WTC11 (cell line): ENCODE measurements at regions not wholly inside any gene's neighbourhood (a gene's known extent, or its start where the extent isn't known, plus 50 kb on each side); places are given as distances from the start of the nearest gene placed in this dataset.

Source experiments
- ATAC-seq: fragments of 200-7000 bp; cut with Tn5 transposase; 2 replicates; pipeline ENCODE4 v1.10.0; 2021; ENCODE audit warnings: mild to moderate bottlenecking, moderate library complexity
- CTCF ChIA-PET: fragments of 300-600 bp; sonication (Branson Sonifier 250); formaldehyde crosslinking; loops from one replicate; lab custom pipeline; 2021; ENCODE audit warnings: antibody characterized with exemption; lab: Charles Lee
- POLR2A ChIA-PET: fragments of 350-600 bp; sonication (Branson Sonifier 250); formaldehyde crosslinking; loops from one replicate; lab custom pipeline; 2021; ENCODE audit warnings: antibody characterized with exemption; lab: Charles Lee
- DNase-seq: peaks from one replicate; pipeline ENCODE4 v3.0.0; 2021; ENCODE audit warnings: low spot score
- H3K27ac Mint-ChIP-seq: 2 replicates; pipeline ENCODE4 v1.8.0; 2021; ENCODE audit warnings: mixed read lengths
- H3K27me3 Mint-ChIP-seq: 2 replicates; pipeline ENCODE4 v1.8.0; 2021; ENCODE audit warnings: low read depth, mild to moderate bottlenecking, moderate library complexity, mixed read lengths
- H3K36me3 Mint-ChIP-seq: 2 replicates; pipeline ENCODE4 v1.8.0; 2021; ENCODE audit warnings: mixed read lengths
- H3K4me1 Mint-ChIP-seq: 2 replicates; pipeline ENCODE4 v1.8.0; 2022; ENCODE audit warnings: mixed read lengths
- H3K4me3 Mint-ChIP-seq: 2 replicates; pipeline ENCODE4 v1.8.0; 2021; ENCODE audit warnings: mild to moderate bottlenecking, moderate library complexity, mixed read lengths
- H3K9me3 Mint-ChIP-seq: 2 replicates; pipeline ENCODE4 v1.8.0; 2021; ENCODE audit warnings: mixed read lengths
- ATF6 ChIP-seq: sonication (generic); formaldehyde crosslinking; IDR thresholded peaks from 2 replicates; pipeline ENCODE4 v1.8.1; 2023; ENCODE audit warnings: mild to moderate bottlenecking, missing genetic modification reagents
- CBFB ChIP-seq: sonication (generic); formaldehyde crosslinking; IDR thresholded peaks from 2 replicates; pipeline ENCODE4 v1.8.1; 2022; ENCODE audit warnings: mild to moderate bottlenecking, low read depth, missing genetic modification reagents
- ERG ChIP-seq: fragments of 250-450 bp; sonication (Bioruptor Pico); IDR thresholded peaks from 2 replicates; pipeline ENCODE4 v1.8.0; 2021; ENCODE audit warnings: mild to moderate bottlenecking
- JUN ChIP-seq: sonication (generic); formaldehyde crosslinking; IDR thresholded peaks from 2 replicates; pipeline ENCODE4 v1.8.0; 2023; ENCODE audit warnings: mild to moderate bottlenecking, missing genetic modification reagents
- MLX ChIP-seq: sonication (generic); formaldehyde crosslinking; IDR thresholded peaks from 2 replicates; pipeline ENCODE4 v1.8.1; 2023; ENCODE audit warnings: mild to moderate bottlenecking, missing genetic modification reagents, moderate library complexity
- NR1H2 ChIP-seq: sonication (generic); formaldehyde crosslinking; IDR thresholded peaks from 2 replicates; pipeline ENCODE4 v1.9.0; 2021; ENCODE audit warnings: mild to moderate bottlenecking, moderate library complexity, missing genetic modification reagents
- NR2C2 ChIP-seq: sonication (generic); formaldehyde crosslinking; IDR thresholded peaks from 2 replicates; pipeline ENCODE4 v1.8.0; 2022; ENCODE audit warnings: mild to moderate bottlenecking, missing genetic modification reagents
- OVOL2 ChIP-seq: fragments of 250-450 bp; sonication (Bioruptor Pico); IDR thresholded peaks from 2 replicates; pipeline ENCODE4 v1.9.0; 2021; ENCODE audit warnings: mild to moderate bottlenecking, borderline replicate concordance
- ZBTB21 ChIP-seq: sonication (generic); formaldehyde crosslinking; IDR thresholded peaks from 2 replicates; pipeline ENCODE4 v1.8.1; 2023; ENCODE audit warnings: mild to moderate bottlenecking, missing genetic modification reagents, borderline replicate concordance
- ZBTB43 ChIP-seq: sonication (generic); formaldehyde crosslinking; IDR thresholded peaks from 2 replicates; pipeline ENCODE4 v1.8.1; 2023; ENCODE audit warnings: mild to moderate bottlenecking, missing genetic modification reagents
- ZNF121 ChIP-seq: sonication (generic); formaldehyde crosslinking; IDR thresholded peaks from 2 replicates; pipeline ENCODE4 v1.8.0; 2023; ENCODE audit warnings: missing genetic modification reagents
- ZNF219 ChIP-seq: sonication (generic); formaldehyde crosslinking; IDR thresholded peaks from 2 replicates; pipeline ENCODE4 v1.8.0; 2023; ENCODE audit warnings: missing genetic modification reagents, mild to moderate bottlenecking, borderline replicate concordance
- ZNF232 ChIP-seq: sonication (generic); formaldehyde crosslinking; IDR thresholded peaks from 2 replicates; pipeline ENCODE4 v1.8.0; 2022; ENCODE audit warnings: mild to moderate bottlenecking, missing genetic modification reagents
- ZNF317 ChIP-seq: sonication (generic); formaldehyde crosslinking; IDR thresholded peaks from 2 replicates; pipeline ENCODE4 v1.8.1; 2023; ENCODE audit warnings: low read depth, mild to moderate bottlenecking, moderate library complexity, missing genetic modification reagents, borderline replicate concordance
- ZNF396 ChIP-seq: fragments of 250-450 bp; sonication (Bioruptor Pico); IDR thresholded peaks from 2 replicates; pipeline ENCODE4 v1.8.0; 2021; ENCODE audit warnings: mild to moderate bottlenecking, moderate library complexity, borderline replicate concordance
- ZNF423 ChIP-seq: fragments of 250-450 bp; sonication (Bioruptor Pico); IDR thresholded peaks from 2 replicates; pipeline ENCODE4 v2.1.2; 2022; ENCODE audit warnings: mild to moderate bottlenecking, moderate library complexity
- ZSCAN18 ChIP-seq: fragments of 250-450 bp; sonication (Bioruptor Pico); IDR thresholded peaks from 2 replicates; pipeline ENCODE4 v2.1.2; 2022; ENCODE audit warnings: mild to moderate bottlenecking, moderate library complexity
- TF ChIP-seq, protein P1 (sequence below): sonication (generic); formaldehyde crosslinking; IDR thresholded peaks from 2 replicates; pipeline ENCODE4 v1.8.0; 2022; ENCODE audit warnings: mild to moderate bottlenecking, missing genetic modification reagents
- TF ChIP-seq, protein P2 (sequence below): sonication (generic); formaldehyde crosslinking; conservative IDR thresholded peaks from 2 replicates; pipeline ENCODE4 v1.8.1; 2023; ENCODE audit warnings: mild to moderate bottlenecking, low read depth, missing genetic modification reagents, moderate library complexity
- TF ChIP-seq, protein P3 (sequence below): sonication (generic); formaldehyde crosslinking; IDR thresholded peaks from 2 replicates; pipeline ENCODE4 v1.8.0; 2023; ENCODE audit warnings: missing genetic modification reagents, mild to moderate bottlenecking, borderline replicate concordance

DNA sequence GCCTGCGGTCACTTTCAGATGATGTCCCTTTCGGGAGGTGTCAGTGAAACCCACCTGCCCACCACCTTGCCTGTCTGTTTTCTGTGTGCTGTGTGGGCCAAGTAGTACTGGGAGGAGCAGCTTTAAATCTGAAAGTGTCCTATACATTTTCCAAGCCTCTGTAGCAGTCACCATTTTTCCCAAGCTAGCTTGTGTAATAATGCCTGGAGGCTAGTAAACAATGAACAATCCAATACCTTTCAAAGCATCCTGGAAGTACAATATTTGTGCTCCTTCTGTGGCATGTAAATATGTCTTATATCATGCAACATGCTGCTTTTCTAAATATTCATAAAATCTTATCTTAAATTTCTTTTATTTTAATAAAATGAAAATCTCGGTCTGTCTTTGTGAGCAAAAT lies 111.6 kb upstream of the C1GALT1C1 start:
- no peak overlapping the region for H3K27ac Mint-ChIP-seq
- CTCF ChIA-PET, result no interaction called here
- DNase-seq (no peak), ATAC-seq (no peak)
- TF ChIP-seq, protein P1, sequence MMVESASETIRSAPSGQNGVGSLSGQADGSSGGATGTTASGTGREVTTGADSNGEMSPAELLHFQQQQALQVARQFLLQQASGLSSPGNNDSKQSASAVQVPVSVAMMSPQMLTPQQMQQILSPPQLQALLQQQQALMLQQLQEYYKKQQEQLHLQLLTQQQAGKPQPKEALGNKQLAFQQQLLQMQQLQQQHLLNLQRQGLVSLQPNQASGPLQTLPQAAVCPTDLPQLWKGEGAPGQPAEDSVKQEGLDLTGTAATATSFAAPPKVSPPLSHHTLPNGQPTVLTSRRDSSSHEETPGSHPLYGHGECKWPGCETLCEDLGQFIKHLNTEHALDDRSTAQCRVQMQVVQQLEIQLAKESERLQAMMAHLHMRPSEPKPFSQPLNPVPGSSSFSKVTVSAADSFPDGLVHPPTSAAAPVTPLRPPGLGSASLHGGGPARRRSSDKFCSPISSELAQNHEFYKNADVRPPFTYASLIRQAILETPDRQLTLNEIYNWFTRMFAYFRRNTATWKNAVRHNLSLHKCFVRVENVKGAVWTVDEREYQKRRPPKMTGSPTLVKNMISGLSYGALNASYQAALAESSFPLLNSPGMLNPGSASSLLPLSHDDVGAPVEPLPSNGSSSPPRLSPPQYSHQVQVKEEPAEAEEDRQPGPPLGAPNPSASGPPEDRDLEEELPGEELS, result no peak
- TF ChIP-seq, protein P2, sequence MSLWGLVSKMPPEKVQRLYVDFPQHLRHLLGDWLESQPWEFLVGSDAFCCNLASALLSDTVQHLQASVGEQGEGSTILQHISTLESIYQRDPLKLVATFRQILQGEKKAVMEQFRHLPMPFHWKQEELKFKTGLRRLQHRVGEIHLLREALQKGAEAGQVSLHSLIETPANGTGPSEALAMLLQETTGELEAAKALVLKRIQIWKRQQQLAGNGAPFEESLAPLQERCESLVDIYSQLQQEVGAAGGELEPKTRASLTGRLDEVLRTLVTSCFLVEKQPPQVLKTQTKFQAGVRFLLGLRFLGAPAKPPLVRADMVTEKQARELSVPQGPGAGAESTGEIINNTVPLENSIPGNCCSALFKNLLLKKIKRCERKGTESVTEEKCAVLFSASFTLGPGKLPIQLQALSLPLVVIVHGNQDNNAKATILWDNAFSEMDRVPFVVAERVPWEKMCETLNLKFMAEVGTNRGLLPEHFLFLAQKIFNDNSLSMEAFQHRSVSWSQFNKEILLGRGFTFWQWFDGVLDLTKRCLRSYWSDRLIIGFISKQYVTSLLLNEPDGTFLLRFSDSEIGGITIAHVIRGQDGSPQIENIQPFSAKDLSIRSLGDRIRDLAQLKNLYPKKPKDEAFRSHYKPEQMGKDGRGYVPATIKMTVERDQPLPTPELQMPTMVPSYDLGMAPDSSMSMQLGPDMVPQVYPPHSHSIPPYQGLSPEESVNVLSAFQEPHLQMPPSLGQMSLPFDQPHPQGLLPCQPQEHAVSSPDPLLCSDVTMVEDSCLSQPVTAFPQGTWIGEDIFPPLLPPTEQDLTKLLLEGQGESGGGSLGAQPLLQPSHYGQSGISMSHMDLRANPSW, result no peak
- no peak for TF ChIP-seq NR1H2 (CRISPR knock-in tag)
- TF ChIP-seq JUN (CRISPR knock-in tag), result no peak
- no peak for TF ChIP-seq MLX
- TF ChIP-seq ZSCAN18, result no peak
- no peak for TF ChIP-seq OVOL2
- no peak for TF ChIP-seq ZNF423 (CRISPR knock-in tag)
- TF ChIP-seq ZNF317 (CRISPR knock-in tag), result no peak
- TF ChIP-seq CBFB (CRISPR knock-in tag), result no peak
- no peak for TF ChIP-seq ZNF396 (CRISPR knock-in tag)
- POLR2A ChIA-PET, result no interaction called here
- H3K9me3 Mint-ChIP-seq, result peaks cover 5% of the 10 kb centered on the region; the same call in 1 of the 2 replicates
- H3K4me1 Mint-ChIP-seq, result peaks cover 24% of the 10 kb centered on the region
- H3K27me3 Mint-ChIP-seq, result peaks cover 45% of the 10 kb centered on the region
- no peak overlapping the region for H3K4me3 Mint-ChIP-seq
- no peaks in the 10 kb centered on the region for H3K36me3 Mint-ChIP-seq

- ChIA-PET CTCF (no interaction called here), POLR2A (no interaction called here)
- Mint-ChIP-seq H3K27ac (no peak overlapping the region), H3K4me3 (no peak overlapping the region), H3K4me1 (peaks cover 24% of the 10 kb centered on the region), H3K36me3 (no peaks in the 10 kb centered on the region), H3K9me3 (peaks cover 2% of the 10 kb centered on the region; the same call in 1 of the 2 replicates), H3K27me3 (peaks cover 40% of the 10 kb centered on the region)
- TF ChIP-seq, protein P3, sequence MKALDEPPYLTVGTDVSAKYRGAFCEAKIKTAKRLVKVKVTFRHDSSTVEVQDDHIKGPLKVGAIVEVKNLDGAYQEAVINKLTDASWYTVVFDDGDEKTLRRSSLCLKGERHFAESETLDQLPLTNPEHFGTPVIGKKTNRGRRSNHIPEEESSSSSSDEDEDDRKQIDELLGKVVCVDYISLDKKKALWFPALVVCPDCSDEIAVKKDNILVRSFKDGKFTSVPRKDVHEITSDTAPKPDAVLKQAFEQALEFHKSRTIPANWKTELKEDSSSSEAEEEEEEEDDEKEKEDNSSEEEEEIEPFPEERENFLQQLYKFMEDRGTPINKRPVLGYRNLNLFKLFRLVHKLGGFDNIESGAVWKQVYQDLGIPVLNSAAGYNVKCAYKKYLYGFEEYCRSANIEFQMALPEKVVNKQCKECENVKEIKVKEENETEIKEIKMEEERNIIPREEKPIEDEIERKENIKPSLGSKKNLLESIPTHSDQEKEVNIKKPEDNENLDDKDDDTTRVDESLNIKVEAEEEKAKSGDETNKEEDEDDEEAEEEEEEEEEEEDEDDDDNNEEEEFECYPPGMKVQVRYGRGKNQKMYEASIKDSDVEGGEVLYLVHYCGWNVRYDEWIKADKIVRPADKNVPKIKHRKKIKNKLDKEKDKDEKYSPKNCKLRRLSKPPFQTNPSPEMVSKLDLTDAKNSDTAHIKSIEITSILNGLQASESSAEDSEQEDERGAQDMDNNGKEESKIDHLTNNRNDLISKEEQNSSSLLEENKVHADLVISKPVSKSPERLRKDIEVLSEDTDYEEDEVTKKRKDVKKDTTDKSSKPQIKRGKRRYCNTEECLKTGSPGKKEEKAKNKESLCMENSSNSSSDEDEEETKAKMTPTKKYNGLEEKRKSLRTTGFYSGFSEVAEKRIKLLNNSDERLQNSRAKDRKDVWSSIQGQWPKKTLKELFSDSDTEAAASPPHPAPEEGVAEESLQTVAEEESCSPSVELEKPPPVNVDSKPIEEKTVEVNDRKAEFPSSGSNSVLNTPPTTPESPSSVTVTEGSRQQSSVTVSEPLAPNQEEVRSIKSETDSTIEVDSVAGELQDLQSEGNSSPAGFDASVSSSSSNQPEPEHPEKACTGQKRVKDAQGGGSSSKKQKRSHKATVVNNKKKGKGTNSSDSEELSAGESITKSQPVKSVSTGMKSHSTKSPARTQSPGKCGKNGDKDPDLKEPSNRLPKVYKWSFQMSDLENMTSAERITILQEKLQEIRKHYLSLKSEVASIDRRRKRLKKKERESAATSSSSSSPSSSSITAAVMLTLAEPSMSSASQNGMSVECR (CRISPR knock-in tag), result no peak
- no peak for TF ChIP-seq ZNF232 (CRISPR knock-in tag)
- no peak for TF ChIP-seq ZBTB21 (CRISPR knock-in tag)
- no peak for TF ChIP-seq ZNF219 (CRISPR knock-in tag)
- TF ChIP-seq ZNF121 (CRISPR knock-in tag), result no peak
- no peak for TF ChIP-seq NR1H2 (CRISPR knock-in tag)
- TF ChIP-seq ZBTB43 (CRISPR knock-in tag), result no peak
- no peak for TF ChIP-seq ERG (CRISPR knock-in tag)
- no peak for TF ChIP-seq NR2C2
- no peak for TF ChIP-seq ATF6 (CRISPR knock-in tag)
- ATAC-seq, result no peak
- DNase-seq, result no peak
Measured at GRCh38 chrX:120740072-120740471, 110.2 kb upstream of the C1GALT1C1 start.
